Neural progenitor cell (in vitro differentiated cells): ENCODE measurements at regions not wholly inside any gene's neighbourhood (a gene's known extent, or its start where the extent isn't known, plus 50 kb on each side); places are given as distances from the start of the nearest gene placed in this dataset.

Source experiments
- DNase-seq: peaks from one replicate; pipeline ENCODE4 v3.0.0-alpha.2; 2016; ENCODE audit warnings: low spot score
- H2AFZ ChIP-seq: fragments of 200-600 bp; sonication (generic); replicated peaks from 2 replicates; pipeline ENCODE4 v1.6.1; 2016; ENCODE audit warnings: antibody characterized with exemption
- H3F3A ChIP-seq: fragments of 200-600 bp; sonication (generic); 2 replicates; pipeline ENCODE4 v1.6.1; 2016; ENCODE audit warnings: antibody characterized with exemption, low read depth
- H3K27ac ChIP-seq: fragments of 200-600 bp; sonication (generic); 2 replicates; pipeline ENCODE4 v1.5.1; 2016; ENCODE audit warnings: mild to moderate bottlenecking
- H3K27me3 ChIP-seq: fragments of 200-600 bp; sonication (generic); 2 replicates; pipeline ENCODE4 v1.6.1; 2016; ENCODE audit warnings: mild to moderate bottlenecking, moderate library complexity
- H3K36me3 ChIP-seq: fragments of 200-600 bp; sonication (generic); 2 replicates; pipeline ENCODE4 v1.5.1; 2016
- H3K4me1 ChIP-seq: fragments of 200-600 bp; sonication (generic); 2 replicates; pipeline ENCODE4 v1.6.1; 2016; ENCODE audit warnings: mixed run types
- H3K4me2 ChIP-seq: fragments of 200-600 bp; sonication (generic); 2 replicates; pipeline ENCODE4 v1.6.1; 2016
- H3K4me3 ChIP-seq: fragments of 200-600 bp; sonication (generic); 2 replicates; pipeline ENCODE4 v1.5.1; 2016
- H3K79me2 ChIP-seq: fragments of 200-600 bp; sonication (generic); 2 replicates; pipeline ENCODE4 v1.6.1; 2016; ENCODE audit warnings: low read depth
- H3K9ac ChIP-seq: fragments of 200-600 bp; sonication (generic); 2 replicates; pipeline ENCODE4 v1.6.1; 2016
- H3K9me3 ChIP-seq: fragments of 200-600 bp; sonication (generic); 2 replicates; pipeline ENCODE4 v1.5.1; 2016; ENCODE audit warnings: low read depth
- H4K20me1 ChIP-seq: fragments of 200-600 bp; sonication (generic); 2 replicates; pipeline ENCODE4 v1.6.1; 2016; ENCODE audit warnings: low read depth
- H3K27ac Mint-ChIP-seq: 3 replicates; pipeline ENCODE4 v1.8.0; 2021; ENCODE audit warnings: mixed read lengths
- H3K27me3 Mint-ChIP-seq: 2 replicates; pipeline ENCODE4 v1.8.0; 2022; ENCODE audit warnings: low read depth, mild to moderate bottlenecking, inconsistent platforms, moderate library complexity, mixed read lengths; ENCODE audit not compliant: insufficient read depth
- H3K36me3 Mint-ChIP-seq: 3 replicates; pipeline ENCODE4 v1.8.0; 2021; ENCODE audit warnings: mixed read lengths
- H3K4me1 Mint-ChIP-seq: 3 replicates; pipeline ENCODE4 v1.8.0; 2021; ENCODE audit warnings: mixed read lengths
- H3K4me3 Mint-ChIP-seq: 3 replicates; pipeline ENCODE4 v1.8.0; 2021; ENCODE audit warnings: mild to moderate bottlenecking, moderate library complexity, mixed read lengths
- H3K9me3 Mint-ChIP-seq: 3 replicates; pipeline ENCODE4 v1.8.0; 2020; ENCODE audit warnings: mixed read lengths
- EZH2 ChIP-seq: fragments of 200-600 bp; sonication (generic); IDR thresholded peaks from 2 replicates; pipeline ENCODE4 v1.6.1; 2017; ENCODE audit warnings: antibody characterized with exemption, mild to moderate bottlenecking, moderate library complexity
- EZH2phosphoT487 ChIP-seq: fragments of 200-600 bp; sonication (generic); IDR thresholded peaks from 2 replicates; pipeline ENCODE4 v1.6.1; 2017; ENCODE audit warnings: antibody characterized with exemption
- TF ChIP-seq, protein P1 (sequence below): fragments of 200-600 bp; sonication (generic); IDR thresholded peaks from 2 replicates; pipeline ENCODE4 v1.5.1; 2017; ENCODE audit warnings: antibody characterized with exemption, mild to moderate bottlenecking

DNA sequence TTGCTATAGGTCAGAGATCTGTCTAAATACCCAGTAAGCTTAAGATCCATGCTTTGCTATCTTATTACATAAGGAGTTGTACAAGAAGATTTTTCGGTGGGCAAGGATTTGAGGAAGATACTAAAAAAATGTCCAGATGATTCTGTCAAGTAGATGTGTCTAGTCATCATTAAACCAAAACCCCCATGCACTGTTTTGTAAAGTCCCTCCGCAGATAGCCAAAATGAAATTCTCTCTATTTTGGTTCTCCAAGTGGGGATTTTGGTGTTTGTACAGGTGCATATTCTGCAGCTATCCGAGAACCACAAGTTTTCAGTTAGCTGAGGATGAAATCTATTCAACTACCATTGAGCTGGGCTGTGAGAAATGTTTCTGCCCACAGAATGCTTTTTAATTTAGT, 994.8 kb downstream of the NLGN4X start:
- H3K4me3 Mint-ChIP-seq = no peak overlapping the region
- H3K36me3 Mint-ChIP-seq = no peaks in the 10 kb centered on the region
- H3K9me3 Mint-ChIP-seq = no peaks in the 10 kb centered on the region
- no peaks in the 10 kb centered on the region for H3K4me1 Mint-ChIP-seq
- Histone ChIP-seq H3K36me3 (no peaks in the 10 kb centered on the region), H3K27ac (no peak overlapping the region), H2AFZ (no peak overlapping the region), H3K79me2 (no peaks in the 10 kb centered on the region), H3K4me1 (no peaks in the 10 kb centered on the region), H3K4me3 (no peak overlapping the region), H3F3A (no peaks in the 10 kb centered on the region), H3K4me2 (no peak overlapping the region), H3K27me3 (no peaks in the 10 kb centered on the region), H3K9me3 (no peaks in the 10 kb centered on the region), H4K20me1 (no peaks in the 10 kb centered on the region), H3K9ac (no peak overlapping the region)
- no peak for DNase-seq
- no peak overlapping the region for H3K27ac Mint-ChIP-seq
- TF ChIP-seq, protein P1, sequence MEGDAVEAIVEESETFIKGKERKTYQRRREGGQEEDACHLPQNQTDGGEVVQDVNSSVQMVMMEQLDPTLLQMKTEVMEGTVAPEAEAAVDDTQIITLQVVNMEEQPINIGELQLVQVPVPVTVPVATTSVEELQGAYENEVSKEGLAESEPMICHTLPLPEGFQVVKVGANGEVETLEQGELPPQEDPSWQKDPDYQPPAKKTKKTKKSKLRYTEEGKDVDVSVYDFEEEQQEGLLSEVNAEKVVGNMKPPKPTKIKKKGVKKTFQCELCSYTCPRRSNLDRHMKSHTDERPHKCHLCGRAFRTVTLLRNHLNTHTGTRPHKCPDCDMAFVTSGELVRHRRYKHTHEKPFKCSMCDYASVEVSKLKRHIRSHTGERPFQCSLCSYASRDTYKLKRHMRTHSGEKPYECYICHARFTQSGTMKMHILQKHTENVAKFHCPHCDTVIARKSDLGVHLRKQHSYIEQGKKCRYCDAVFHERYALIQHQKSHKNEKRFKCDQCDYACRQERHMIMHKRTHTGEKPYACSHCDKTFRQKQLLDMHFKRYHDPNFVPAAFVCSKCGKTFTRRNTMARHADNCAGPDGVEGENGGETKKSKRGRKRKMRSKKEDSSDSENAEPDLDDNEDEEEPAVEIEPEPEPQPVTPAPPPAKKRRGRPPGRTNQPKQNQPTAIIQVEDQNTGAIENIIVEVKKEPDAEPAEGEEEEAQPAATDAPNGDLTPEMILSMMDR = no peak
- no peak for TF ChIP-seq EZH2phosphoT487
- TF ChIP-seq EZH2 = no peak
- H3K27me3 Mint-ChIP-seq = no peaks in the 10 kb centered on the region

DNA sequence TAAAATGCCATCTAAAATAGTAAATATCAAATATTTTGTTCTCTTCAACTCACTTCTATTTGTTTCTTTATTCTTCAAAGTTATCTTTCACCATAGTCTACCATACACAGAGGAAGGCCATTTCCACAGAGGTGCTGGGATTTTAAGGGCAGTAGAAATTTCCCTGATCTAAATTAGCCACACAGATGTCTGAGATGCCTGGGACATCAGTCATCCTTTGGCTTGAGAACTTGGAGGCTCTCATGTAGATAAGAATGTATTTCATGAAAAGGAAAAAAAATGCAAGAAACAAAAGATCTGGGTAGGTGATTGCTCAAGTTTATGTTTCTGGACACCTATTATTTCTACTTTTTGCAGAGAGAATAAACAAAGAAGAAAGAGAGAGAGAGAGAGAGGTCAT, 1008.2 kb downstream of the NLGN4X start:
- Mint-ChIP-seq H3K4me3 (no peak overlapping the region), H3K9me3 (peaks cover 3% of the 10 kb centered on the region), H3K36me3 (no peaks in the 10 kb centered on the region), H3K4me1 (peaks cover 8% of the 10 kb centered on the region), H3K27ac (no peak overlapping the region), H3K27me3 (no peaks in the 10 kb centered on the region)
- Histone ChIP-seq H3K9ac (no peak overlapping the region), H3K36me3 (no peaks in the 10 kb centered on the region), H3K4me2 (no peak overlapping the region), H3F3A (no peaks in the 10 kb centered on the region), H3K4me3 (no peak overlapping the region), H3K27me3 (no peaks in the 10 kb centered on the region), H4K20me1 (no peaks in the 10 kb centered on the region), H3K9me3 (no peaks in the 10 kb centered on the region), H3K27ac (no peak overlapping the region), H3K4me1 (peaks cover 7% of the 10 kb centered on the region), H3K79me2 (no peaks in the 10 kb centered on the region), H2AFZ (no peak overlapping the region)
- DNase-seq = no peak
- TF ChIP-seq, protein P1 = no peak
- no peak for TF ChIP-seq EZH2
- no peak for TF ChIP-seq EZH2phosphoT487

DNA sequence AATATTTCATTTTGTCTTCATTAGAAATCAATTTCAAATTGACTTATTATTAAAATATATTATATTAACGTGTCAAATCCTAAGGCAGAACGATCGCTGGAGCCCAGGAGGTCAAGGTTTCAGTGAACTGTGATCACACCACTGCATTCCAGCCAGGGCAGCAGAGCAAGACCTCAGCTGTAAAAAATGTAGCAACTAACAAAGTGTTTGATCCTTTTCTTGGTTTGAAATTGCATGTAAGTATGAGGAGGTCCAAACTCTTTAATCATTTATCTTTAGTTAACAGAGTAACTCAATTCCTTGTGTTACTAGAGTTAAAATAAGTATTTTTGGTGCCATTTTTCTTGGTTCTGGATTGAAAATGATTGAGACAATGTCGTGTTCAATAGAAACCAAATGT, 1033.9 kb downstream of the NLGN4X start:
- H3K9me3 ChIP-seq = no peaks in the 10 kb centered on the region
- H3K4me3 ChIP-seq = no peak overlapping the region
- Mint-ChIP-seq H3K4me3 (no peak overlapping the region), H3K4me1 (no peaks in the 10 kb centered on the region), H3K27ac (no peak overlapping the region), H3K9me3 (no peaks in the 10 kb centered on the region), H3K27me3 (no peaks in the 10 kb centered on the region), H3K36me3 (no peaks in the 10 kb centered on the region)
- no peak overlapping the region for H3K9ac ChIP-seq
- no peaks in the 10 kb centered on the region for H3K79me2 ChIP-seq
- H3K4me1 ChIP-seq = no peaks in the 10 kb centered on the region
- H2AFZ ChIP-seq = no peak overlapping the region
- DNase-seq = no peak
- no peaks in the 10 kb centered on the region for H4K20me1 ChIP-seq
- H3K4me2 ChIP-seq = no peak overlapping the region
- TF ChIP-seq, protein P1 = no peak
- TF ChIP-seq EZH2phosphoT487 (no peak), EZH2 (no peak)
- H3K27ac ChIP-seq = no peak overlapping the region
- H3F3A ChIP-seq = no peaks in the 10 kb centered on the region
- H3K27me3 ChIP-seq = no peaks in the 10 kb centered on the region
- H3K36me3 ChIP-seq = no peaks in the 10 kb centered on the region
